Stomach (tissue), 4 donors: ENCODE measurements at regions not wholly inside any gene's neighbourhood (a gene's known extent, or its start where the extent isn't known, plus 50 kb on each side); places are given as distances from the start of the nearest gene placed in this dataset.

ENCODE experiments used
- EP300 ChIP-seq: sonication (generic); formaldehyde crosslinking; IDR thresholded peaks from one replicate; pipeline ENCODE4 v1.6.1; 2017; ENCODE audit warnings: antibody characterized with exemption
- POLR2A ChIP-seq, 4 donors: fragments of 450-650 bp; IDR thresholded peaks; one replicate each; pipeline ENCODE4 v1.6.1; 2016; ENCODE audit warnings: antibody characterized with exemption in 4 of 4, control low read depth in 2 of 4, mild to moderate bottlenecking in 1 of 4, moderate library complexity in 1 of 4
- TF ChIP-seq, protein P1 (sequence below), 7 experiments: fragments of 450-650 bp in 4 of 7; fragments of 200-600 bp in 3 of 7; sonication (generic) in 3 of 7; IDR thresholded peaks; one replicate each; pipeline ENCODE4 v1.5.1; 2016 to 2019; ENCODE audit warnings: antibody characterized with exemption in 7 of 7, control low read depth in 2 of 7, mild to moderate bottlenecking in 1 of 7

DNA sequence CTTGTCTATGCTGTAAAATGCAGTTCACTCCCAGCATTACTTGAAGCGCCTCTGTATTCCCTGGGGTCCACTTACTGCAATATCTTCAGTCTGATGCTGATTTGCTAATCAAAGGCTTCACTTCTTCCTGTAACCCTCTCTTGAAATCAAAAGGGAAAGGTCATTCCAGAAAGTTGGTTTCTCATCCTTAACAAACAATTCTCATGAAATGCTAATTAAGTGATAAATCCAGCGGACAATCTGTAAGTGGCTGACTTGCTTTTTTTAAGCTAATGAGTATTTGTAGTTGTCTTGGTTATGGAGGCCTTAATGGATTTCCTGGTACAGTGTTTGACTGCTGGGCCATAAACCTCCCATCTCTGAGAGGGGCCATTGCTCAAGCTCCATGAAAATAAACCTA lies 499.6 kb upstream of the HS6ST1 start:
- TF ChIP-seq EP300 (no peak), POLR2A (IDR thresholded peaks at IDR 0.05) (no peak)
- TF ChIP-seq, protein P1, sequence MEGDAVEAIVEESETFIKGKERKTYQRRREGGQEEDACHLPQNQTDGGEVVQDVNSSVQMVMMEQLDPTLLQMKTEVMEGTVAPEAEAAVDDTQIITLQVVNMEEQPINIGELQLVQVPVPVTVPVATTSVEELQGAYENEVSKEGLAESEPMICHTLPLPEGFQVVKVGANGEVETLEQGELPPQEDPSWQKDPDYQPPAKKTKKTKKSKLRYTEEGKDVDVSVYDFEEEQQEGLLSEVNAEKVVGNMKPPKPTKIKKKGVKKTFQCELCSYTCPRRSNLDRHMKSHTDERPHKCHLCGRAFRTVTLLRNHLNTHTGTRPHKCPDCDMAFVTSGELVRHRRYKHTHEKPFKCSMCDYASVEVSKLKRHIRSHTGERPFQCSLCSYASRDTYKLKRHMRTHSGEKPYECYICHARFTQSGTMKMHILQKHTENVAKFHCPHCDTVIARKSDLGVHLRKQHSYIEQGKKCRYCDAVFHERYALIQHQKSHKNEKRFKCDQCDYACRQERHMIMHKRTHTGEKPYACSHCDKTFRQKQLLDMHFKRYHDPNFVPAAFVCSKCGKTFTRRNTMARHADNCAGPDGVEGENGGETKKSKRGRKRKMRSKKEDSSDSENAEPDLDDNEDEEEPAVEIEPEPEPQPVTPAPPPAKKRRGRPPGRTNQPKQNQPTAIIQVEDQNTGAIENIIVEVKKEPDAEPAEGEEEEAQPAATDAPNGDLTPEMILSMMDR (IDR thresholded peaks at IDR 0.05): no peak
